ENCODE measurements at regions not wholly inside any gene's neighbourhood (a gene's known extent, or its start where the extent isn't known, plus 50 kb on each side); places are given as distances from the start of the nearest gene placed in this dataset.

DNA sequence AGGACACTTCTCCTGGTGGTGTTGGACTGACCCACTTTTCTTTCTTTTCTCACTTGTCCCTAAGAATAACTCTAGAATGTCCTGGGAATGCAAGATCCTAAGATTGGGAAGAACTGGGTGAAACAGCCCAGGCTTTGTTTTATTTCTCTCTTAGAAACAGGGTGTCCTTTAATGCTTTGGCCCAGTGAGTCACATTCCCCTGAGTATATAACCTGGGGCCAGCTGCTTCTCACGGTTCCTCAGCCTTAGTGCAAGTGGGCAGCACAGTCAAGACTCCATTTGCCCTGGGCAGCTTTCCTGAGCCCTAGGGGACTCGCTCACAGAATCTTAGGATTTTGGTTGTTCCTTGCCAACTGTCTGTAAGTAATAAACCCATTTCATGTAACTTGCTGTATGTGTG, 355.0 kb downstream of the DSC3 start:
- no peaks in the 10 kb centered on the region for H3K4me1 ChIP-seq
- H3K9me3 ChIP-seq = no peaks in the 10 kb centered on the region
- H3K4me3 ChIP-seq = no peak overlapping the region
- ATAC-seq = no peak
- no peak for TF ChIP-seq CBX8 (IDR thresholded peaks at IDR 0.05)
- TF ChIP-seq, protein P1, sequence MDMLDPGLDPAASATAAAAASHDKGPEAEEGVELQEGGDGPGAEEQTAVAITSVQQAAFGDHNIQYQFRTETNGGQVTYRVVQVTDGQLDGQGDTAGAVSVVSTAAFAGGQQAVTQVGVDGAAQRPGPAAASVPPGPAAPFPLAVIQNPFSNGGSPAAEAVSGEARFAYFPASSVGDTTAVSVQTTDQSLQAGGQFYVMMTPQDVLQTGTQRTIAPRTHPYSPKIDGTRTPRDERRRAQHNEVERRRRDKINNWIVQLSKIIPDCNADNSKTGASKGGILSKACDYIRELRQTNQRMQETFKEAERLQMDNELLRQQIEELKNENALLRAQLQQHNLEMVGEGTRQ (IDR thresholded peaks at IDR 0.05) = no peak
- TF ChIP-seq, protein P2, sequence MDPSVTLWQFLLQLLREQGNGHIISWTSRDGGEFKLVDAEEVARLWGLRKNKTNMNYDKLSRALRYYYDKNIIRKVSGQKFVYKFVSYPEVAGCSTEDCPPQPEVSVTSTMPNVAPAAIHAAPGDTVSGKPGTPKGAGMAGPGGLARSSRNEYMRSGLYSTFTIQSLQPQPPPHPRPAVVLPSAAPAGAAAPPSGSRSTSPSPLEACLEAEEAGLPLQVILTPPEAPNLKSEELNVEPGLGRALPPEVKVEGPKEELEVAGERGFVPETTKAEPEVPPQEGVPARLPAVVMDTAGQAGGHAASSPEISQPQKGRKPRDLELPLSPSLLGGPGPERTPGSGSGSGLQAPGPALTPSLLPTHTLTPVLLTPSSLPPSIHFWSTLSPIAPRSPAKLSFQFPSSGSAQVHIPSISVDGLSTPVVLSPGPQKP (IDR thresholded peaks at IDR 0.05; ENCODE audit: low read depth, low read length) = no peak
- no peak for TF ChIP-seq TFCP2L1 (CRISPR knock-in tag; IDR thresholded peaks at IDR 0.05)
- TF ChIP-seq, protein P3, sequence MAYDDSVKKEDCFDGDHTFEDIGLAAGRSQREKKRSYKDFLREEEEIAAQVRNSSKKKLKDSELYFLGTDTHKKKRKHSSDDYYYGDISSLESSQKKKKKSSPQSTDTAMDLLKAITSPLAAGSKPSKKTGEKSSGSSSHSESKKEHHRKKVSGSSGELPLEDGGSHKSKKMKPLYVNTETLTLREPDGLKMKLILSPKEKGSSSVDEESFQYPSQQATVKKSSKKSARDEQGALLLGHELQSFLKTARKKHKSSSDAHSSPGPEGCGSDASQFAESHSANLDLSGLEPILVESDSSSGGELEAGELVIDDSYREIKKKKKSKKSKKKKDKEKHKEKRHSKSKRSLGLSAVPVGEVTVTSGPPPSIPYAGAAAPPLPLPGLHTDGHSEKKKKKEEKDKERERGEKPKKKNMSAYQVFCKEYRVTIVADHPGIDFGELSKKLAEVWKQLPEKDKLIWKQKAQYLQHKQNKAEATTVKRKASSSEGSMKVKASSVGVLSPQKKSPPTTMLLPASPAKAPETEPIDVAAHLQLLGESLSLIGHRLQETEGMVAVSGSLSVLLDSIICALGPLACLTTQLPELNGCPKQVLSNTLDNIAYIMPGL (CRISPR knock-in tag; IDR thresholded peaks at IDR 0.05; ENCODE audit: borderline replicate concordance) = no peak
- no peak for TF ChIP-seq FOXS1 (CRISPR knock-in tag; IDR thresholded peaks at IDR 0.05)
- TF ChIP-seq GATA3 (IDR thresholded peaks at IDR 0.05; ENCODE audit: borderline replicate concordance) = no peak
- TF ChIP-seq, protein P4, sequence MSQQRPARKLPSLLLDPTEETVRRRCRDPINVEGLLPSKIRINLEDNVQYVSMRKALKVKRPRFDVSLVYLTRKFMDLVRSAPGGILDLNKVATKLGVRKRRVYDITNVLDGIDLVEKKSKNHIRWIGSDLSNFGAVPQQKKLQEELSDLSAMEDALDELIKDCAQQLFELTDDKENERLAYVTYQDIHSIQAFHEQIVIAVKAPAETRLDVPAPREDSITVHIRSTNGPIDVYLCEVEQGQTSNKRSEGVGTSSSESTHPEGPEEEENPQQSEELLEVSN (IDR thresholded peaks at IDR 0.05; ENCODE audit: borderline replicate concordance, low read depth) = no peak
- TF ChIP-seq KDM5A (IDR thresholded peaks at IDR 0.05) = no peak
- TF ChIP-seq ZSCAN20 (CRISPR knock-in tag; IDR thresholded peaks at IDR 0.05) = no peak
- no peak for TF ChIP-seq ZNF302 (CRISPR knock-in tag; IDR thresholded peaks at IDR 0.05)
- no peak for TF ChIP-seq FOSL2 (IDR thresholded peaks at IDR 0.05)
- TF ChIP-seq FOSL2 (CRISPR knock-in tag; IDR thresholded peaks at IDR 0.05) = no peak
- TF ChIP-seq HOXB5 (CRISPR knock-in tag; IDR thresholded peaks at IDR 0.05) = no peak
- TF ChIP-seq, protein P5, sequence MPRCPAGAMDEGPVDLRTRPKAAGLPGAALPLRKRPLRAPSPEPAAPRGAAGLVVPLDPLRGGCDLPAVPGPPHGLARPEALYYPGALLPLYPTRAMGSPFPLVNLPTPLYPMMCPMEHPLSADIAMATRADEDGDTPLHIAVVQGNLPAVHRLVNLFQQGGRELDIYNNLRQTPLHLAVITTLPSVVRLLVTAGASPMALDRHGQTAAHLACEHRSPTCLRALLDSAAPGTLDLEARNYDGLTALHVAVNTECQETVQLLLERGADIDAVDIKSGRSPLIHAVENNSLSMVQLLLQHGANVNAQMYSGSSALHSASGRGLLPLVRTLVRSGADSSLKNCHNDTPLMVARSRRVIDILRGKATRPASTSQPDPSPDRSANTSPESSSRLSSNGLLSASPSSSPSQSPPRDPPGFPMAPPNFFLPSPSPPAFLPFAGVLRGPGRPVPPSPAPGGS (IDR thresholded peaks at IDR 0.05) = no peak
- TF ChIP-seq FOSB (CRISPR knock-in tag; IDR thresholded peaks at IDR 0.05) = no peak
- ChIA-PET CTCF (no interaction called here), POLR2A (no interaction called here)
- no peak for FAIRE-seq
- 13% methylated on average over 2 of the region's 2 CpGs for WGBS (ENCODE audit: missing lambda C conversion rate)
- no peak overlapping the region for H3K4me2 ChIP-seq
- DNase-seq (ENCODE audit: low read depth in 1 of 2, low spot score in 1 of 2) = no peak
- H3K27ac ChIP-seq = no peak overlapping the region

DNA sequence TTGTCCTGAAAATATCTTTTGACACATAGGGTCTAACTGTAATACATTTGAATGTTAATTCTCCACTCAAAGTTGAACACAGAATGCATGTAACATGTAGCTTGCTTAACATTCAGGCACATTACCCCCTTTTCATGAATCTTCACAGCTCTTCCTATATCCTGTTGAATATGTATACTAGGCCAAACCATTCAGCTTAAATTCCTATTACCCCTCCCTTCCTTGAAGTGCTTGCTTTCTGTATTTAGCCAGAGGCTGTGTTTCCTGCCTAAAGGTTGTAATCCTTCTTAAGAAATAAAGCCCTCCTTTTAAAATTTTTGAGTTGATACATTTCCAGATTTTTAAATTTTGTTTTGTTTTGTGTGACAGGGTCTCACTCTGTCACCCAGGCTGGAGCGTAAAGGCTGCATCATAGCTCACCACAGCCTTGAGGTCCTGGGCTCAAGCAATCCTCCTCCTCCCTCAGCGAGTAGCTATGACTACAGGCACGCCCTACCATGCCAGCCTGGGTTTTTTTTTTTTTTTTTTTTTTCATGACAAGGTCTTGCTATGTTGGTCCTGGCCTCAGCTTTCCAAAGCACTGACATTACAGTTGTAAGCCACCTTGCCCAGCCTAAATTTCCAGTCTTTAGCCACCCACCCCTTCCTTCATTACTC, 357.6 kb downstream of the DSC3 start:
- FAIRE-seq = no peak
- no peak for DNase-seq (ENCODE audit: low read depth in 1 of 2, low spot score in 1 of 2)
- ATAC-seq = no peak
- H3K4me1 ChIP-seq = no peaks in the 10 kb centered on the region
- no peaks in the 10 kb centered on the region for H3K9me3 ChIP-seq
- H3K4me3 ChIP-seq = no peak overlapping the region
- H3K27ac ChIP-seq = no peak overlapping the region
- ChIA-PET CTCF (no interaction called here), POLR2A (no interaction called here)
- no peak overlapping the region for H3K4me2 ChIP-seq
- 5% methylated on average over 3 of the region's 3 CpGs for WGBS (ENCODE audit: missing lambda C conversion rate)
- TF ChIP-seq, protein P3 (CRISPR knock-in tag; IDR thresholded peaks at IDR 0.05; ENCODE audit: borderline replicate concordance) = no peak
- TF ChIP-seq CHD2 (IDR thresholded peaks at IDR 0.05; ENCODE audit: low read length, partially characterized antibody) (no peak), TFCP2L1 (CRISPR knock-in tag; IDR thresholded peaks at IDR 0.05) (no peak), SREBF2 (IDR thresholded peaks at IDR 0.05) (no peak), HDAC2 (IDR thresholded peaks at IDR 0.05) (no peak), MAZ (IDR thresholded peaks at IDR 0.05; ENCODE audit: borderline replicate concordance, low read depth, low read length) (no peak), MYC (IDR thresholded peaks at IDR 0.05; ENCODE audit: borderline replicate concordance, low read length) (no peak), FOSB (CRISPR knock-in tag; IDR thresholded peaks at IDR 0.05) (no peak), SMC3 (IDR thresholded peaks at IDR 0.05) (no peak), ZNF302 (CRISPR knock-in tag; IDR thresholded peaks at IDR 0.05) (no peak)
- TF ChIP-seq, protein P1 (IDR thresholded peaks at IDR 0.05) = no peak
- TF ChIP-seq, protein P5 (IDR thresholded peaks at IDR 0.05) = no peak
- TF ChIP-seq, protein P6, sequence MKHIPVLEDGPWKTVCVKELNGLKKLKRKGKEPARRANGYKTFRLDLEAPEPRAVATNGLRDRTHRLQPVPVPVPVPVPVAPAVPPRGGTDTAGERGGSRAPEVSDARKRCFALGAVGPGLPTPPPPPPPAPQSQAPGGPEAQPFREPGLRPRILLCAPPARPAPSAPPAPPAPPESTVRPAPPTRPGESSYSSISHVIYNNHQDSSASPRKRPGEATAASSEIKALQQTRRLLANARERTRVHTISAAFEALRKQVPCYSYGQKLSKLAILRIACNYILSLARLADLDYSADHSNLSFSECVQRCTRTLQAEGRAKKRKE (CRISPR knock-in tag; IDR thresholded peaks at IDR 0.05; ENCODE audit: low read depth) = no peak
- TF ChIP-seq, protein P7, sequence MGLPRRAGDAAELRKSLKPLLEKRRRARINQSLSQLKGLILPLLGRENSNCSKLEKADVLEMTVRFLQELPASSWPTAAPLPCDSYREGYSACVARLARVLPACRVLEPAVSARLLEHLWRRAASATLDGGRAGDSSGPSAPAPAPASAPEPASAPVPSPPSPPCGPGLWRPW (IDR thresholded peaks at IDR 0.05) = no peak
- TF ChIP-seq, protein P8, sequence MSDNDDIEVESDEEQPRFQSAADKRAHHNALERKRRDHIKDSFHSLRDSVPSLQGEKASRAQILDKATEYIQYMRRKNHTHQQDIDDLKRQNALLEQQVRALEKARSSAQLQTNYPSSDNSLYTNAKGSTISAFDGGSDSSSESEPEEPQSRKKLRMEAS (IDR thresholded peaks at IDR 0.05) = no peak
